GM18858 (cell line): ENCODE measurements at regions not wholly inside any gene's neighbourhood (a gene's known extent, or its start where the extent isn't known, plus 50 kb on each side); places are given as distances from the start of the nearest gene placed in this dataset.
"Not testable (repeated sequence)": the region's sequence is repeated elsewhere in the genome, so short reads cannot be mapped to it uniquely, and the experiment has no call there.

Experiments
- ATAC-seq: cut with Tn5 transposase; IDR thresholded peaks from one replicate; pipeline ENCODE4 v1.9.1; 2021; ENCODE audit not compliant: unreplicated experiment

DNA sequence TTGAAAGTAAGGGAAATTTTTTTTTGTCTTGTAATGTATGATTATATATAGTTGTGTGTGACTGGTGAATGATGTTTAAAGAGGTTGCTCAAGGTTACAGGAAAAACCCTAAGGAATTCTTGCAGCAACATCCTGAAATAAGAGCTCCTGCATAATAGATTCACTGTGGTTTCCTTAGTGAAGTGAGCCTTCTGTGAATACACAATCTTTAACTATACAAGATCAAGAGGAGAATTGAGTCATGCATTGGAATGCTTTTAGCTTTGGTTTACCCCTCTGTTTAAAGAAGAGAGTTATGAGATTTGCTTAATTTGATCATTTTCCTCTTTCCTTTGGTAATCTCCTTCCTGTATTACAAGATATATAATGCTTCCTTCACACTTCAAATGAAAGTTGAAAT lies 141.6 kb upstream of the EYA4 start:
- ATAC-seq: no peak

DNA sequence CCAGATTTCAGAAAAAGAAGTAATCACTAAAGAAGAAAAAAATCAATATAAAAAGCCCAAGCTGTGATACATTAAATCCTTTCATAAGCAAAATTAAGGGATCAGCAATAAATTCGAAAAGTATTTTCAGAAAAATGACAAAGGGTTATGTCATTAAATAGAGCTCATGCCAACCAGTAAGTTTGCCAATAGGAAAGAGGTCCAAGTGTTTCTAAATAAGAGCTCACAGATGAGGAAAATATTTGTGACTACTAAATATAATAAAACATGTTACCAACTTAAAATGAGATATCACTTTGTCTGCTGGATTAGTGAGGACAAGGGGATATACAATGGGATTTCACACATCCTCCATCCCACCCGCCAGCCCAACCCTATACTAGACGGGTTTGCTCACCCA lies 140.3 kb upstream of the EYA4 start:
- no peak for ATAC-seq

DNA sequence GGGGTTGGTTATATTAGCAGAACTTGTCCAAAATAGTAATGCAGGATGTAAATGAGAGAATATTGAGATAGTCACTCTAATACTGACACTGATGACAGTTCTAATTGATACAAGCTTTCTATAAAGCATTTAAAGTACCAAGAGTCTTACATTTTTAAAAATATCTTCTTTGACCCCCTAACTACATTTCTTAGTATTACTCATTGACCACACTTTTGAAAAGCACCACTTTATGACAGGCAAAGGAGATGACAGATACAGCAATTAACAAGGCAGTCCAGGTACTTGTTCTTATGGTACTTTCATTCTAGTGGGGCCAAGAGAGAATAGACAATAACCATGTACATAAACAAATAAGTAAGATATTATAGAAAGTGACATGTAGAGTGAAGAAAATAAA lies 139.4 kb upstream of the EYA4 start:
- ATAC-seq: no peak

DNA sequence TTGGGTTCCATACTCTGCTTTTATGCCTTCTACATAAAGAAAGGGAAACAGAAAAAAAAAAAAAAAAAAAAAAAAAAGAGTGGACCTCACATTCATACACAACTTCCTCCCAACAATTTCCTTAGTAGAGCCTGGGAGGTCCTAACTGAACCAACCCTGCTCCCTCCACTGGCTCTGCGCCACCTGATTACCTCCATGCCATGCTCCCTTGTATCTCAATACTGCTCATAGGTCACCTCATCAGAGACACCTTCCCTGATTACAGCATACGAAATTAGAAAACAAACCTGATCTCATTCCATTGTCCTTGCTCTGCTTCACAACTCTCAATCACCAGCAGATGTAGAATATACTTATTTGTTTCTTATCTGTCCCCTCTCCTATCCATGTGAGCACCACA lies 134.2 kb upstream of the EYA4 start:
- ATAC-seq: no peak

GRCh38 chr6:133108419-133108818 lies 132.7 kb upstream of the EYA4 start:
- no peak for ATAC-seq

GRCh38 chr6:133114973-133115372 lies 126.2 kb upstream of the EYA4 start:
- no peak for ATAC-seq

DNA sequence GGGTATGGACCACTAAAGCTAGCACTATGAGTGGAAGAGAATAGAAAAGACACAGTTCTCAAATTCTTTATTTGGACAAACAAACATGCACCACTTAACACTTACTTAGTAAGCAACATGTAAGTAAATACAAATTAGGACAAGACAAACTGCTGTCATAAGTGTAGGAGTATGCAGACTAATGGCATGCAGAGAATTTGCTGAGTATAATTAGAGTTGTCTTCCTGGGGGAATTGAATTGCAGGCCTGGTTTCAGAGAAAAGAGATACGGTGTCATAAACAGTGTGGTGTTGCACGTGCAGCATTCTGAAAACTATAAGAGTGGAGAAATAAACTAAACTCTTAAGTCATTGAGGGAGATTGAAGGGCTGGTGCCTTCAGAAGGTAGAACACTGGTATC lies 125.2 kb upstream of the EYA4 start:
- ATAC-seq: no peak

DNA sequence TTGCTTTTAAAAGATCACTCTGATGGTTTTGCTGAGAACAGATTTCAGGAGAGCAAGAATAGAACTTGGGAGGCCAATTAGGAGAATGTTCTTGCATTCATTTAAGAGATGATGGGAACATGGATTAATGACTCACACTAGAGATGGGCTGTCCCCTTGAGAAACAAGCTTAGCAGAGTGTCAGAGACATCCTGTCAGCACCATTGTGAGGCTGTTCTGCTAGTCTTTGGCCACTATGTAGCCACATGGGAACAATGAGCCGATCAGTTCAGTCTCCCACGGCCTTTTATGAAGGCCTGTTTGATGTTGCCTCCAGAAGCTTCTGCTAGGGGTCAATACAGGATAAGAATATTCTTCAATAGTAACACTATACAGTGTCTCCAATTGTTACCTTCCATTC lies 113.0 kb upstream of the EYA4 start:
- no peak for ATAC-seq

GRCh38 chr6:133129556-133129955 lies 111.6 kb upstream of the EYA4 start:
- no peak for ATAC-seq

DNA sequence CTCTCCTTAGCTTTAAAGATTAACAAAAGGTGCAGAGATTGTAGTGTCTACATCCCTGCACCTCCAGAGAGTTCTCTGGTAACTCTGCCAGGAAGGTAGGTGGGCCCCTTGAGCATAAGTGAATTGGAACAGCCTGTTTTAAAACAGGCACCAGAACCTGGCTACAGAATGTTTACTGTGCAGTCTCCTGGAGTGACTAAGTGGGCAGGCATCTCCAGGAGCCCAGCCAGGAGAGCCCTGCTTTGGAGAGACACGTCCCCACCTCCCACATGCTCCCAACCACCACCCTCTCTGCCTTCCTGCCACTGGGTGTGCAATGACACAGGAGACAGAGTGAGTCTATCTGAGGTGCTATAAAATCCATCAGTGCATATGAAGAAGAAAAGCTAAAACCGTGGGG lies 110.3 kb upstream of the EYA4 start:
- ATAC-seq: no peak

DNA sequence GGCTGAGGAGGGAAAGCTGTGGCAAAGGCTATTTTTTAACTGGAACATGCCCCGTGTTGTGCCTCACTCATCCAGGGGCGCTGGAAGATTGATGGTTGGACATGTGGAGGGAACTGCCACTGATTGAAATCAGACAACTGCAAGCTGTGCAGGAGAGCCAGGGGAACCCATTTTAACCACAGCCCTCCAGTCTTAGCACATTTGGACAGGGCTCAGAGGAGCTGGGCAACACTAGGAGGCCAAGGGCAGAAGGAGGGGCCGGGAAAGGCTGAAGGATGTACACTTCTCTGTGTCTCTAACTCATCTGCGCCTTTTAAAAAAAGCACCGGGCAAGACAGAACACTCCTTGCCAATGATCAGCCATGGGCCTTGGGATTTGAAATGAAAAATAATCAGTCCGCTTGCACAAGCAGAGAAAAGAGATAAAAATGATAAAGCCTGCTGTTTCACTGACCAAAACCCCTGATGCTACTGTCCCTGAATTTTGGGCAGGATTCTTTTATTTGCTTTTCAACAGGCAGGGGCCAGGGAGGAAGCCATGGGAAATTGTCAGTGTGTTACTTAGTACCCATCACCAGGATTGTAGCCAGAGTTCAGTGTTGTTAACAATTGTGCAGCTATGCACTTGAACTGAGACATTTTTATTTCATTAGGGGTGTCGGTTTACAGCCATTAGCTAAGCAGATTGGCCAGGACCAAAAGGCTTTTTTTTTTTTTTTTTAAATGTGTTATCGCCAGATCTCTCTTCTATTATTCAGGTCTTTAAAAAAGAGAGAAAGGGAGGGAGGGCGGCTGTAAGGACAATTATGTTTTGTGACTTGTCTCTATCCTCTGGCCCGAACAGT lies 109.3 kb upstream of the EYA4 start:
- ATAC-seq: no peak

- no peak for ATAC-seq
Measured at GRCh38 chr6:133132466-133132971, 108.6 kb upstream of the EYA4 start.

- ATAC-seq: no peak
Measured at GRCh38 chr6:133136177-133136880, 104.8 kb upstream of the EYA4 start.

DNA sequence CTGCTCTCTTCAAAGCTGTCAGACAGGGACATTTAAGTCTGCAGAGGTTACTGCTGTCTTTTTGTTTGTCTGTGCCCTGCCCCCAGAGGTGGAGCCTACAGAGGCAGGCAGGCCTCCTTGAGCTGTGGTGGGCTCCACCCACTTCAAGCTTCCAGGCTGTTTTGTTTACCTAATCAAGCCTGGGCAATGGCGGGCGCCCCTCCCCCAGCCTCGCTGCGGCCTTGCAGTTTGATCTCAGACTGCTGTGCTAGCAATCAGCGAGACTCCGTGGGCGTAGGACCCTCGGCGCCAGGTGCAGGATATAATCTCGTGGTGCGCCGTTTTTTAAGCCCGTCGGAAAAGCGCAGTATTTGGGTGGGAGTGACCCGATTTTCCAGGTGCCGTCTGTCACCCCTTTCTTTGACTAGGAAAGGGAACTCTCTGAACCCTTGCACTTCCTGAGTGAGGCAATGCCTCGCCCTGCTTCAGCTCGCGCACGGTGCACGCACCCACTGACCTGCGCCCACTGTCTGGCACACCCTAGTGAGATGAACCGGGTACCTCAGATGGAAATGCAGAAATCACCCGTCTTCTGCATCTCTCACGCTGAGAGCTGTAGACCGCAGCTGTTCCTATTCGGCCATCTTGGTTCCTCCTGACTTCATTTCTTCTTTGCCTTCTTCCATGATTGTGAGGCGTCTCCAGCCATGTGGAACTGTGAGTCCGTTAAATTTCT lies 93.5 kb upstream of the EYA4 start:
- ATAC-seq: not testable (repeated sequence)

DNA sequence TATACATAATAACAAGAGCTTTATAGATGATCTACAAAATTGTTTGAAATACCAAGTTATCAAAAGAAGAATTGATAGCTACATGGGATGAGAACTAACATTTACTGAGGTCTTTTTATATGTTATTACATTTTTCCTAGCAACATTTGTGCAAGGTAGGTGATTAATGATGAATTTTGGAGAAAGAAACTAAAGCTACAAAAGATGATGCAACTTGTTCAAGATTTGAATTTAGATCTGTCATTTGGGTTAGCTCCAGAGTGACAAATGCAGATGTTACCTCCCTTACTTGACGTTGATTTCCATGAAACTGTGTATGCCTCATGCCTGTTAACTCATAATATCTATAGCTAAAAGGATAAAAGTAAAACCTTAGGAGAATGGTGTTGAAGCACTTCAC lies 84.5 kb upstream of the EYA4 start:
- no peak for ATAC-seq

DNA sequence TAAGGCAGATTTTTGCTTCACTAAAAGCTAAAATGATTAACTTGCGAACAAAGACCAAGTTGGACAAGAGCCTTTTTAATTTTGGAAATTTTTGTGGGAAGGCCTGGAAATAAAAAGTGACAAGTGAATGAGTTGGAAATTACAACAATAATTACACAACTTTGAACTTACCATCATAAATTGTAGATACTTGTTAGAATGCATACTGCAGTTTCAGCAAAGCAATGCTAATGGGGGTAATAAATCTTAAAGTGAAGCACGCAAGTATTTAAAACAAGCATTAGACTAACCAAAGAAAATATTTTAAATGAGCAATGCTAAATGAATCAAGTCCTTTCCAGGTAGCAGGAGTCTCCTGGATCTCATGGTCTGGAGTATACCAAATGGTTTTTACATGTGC lies 83.2 kb upstream of the EYA4 start:
- ATAC-seq: no peak

DNA sequence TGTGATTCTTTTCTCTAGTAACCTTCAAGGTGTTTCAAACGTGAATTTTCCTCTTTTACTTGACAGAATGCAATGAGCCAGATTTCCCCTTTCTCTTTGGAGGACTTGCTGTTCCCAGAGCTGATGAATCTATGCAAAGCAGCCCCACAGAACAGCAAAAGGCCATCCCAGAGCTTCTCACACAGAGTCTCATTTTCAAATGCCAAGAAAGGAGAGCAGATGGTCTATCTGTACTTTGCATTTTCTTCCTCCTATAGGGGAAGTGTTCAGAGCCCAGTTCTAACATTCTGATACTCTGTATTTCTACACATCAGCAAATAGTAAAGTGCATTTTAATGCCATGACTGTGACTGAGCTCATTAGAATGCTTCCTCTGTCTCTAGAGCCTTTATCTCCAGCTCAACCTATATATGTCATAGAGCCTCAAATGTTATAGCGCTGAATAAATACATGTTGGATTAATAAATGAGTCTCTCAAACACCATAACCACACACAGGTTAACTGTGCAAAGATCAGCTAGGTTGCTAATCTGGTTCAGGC lies 81.8 kb upstream of the EYA4 start:
- no peak for ATAC-seq

DNA sequence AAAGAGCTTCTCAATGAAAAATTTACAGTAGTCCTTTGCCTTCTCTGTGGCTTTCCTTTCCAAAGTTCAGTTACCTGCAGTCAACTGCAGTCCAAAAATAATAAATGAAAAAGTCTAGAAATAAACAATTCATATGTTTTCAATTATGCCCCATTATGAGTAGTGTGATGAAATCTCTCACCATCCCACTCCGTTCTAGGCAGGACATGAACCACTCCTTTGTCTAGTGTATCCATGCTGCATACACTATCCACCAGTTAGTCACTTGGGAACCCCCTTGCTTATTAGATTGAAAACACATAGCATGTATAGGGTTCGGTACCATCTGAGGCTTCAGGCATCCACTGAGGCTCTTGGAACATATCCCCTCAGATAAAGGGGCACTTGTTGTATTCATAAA lies 80.6 kb upstream of the EYA4 start:
- ATAC-seq: no peak

DNA sequence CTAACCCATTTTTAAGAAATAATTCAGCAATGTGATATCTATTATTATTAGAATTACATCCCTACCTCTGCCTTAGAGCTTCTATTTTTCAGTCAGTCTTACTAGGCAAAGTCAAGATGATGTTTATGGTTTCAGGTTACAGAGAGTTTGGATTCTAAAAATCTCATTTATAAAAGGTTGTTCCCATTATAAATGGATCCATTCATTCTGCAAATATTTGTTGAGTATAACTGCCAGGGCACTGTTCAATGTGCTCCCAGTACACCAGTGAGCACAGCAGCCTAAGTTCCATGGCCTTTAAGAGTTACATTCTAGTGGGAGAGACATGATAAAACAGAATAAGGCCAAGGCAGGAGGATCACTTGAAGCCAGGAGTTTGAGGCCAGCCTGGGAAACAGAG lies 75.9 kb upstream of the EYA4 start:
- ATAC-seq: no peak

DNA sequence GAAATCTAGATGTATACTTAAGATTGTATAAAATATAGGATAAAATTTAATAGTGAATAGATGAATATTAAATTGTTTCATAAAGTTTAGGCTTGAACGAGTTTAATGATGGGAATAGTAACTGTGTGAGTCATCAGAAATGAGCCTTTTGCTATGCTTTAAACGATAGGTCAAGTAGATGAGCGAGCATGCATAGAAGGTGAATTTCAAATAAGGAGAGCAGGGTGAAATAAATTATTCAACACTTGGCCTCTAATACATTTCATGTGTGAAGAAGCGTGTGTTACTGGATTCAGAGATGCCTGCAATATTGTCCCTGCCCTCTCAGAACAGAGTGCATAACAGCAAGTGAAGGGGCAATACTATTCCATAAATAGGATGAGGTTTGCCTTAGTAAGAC lies 74.4 kb upstream of the EYA4 start:
- ATAC-seq: no peak

DNA sequence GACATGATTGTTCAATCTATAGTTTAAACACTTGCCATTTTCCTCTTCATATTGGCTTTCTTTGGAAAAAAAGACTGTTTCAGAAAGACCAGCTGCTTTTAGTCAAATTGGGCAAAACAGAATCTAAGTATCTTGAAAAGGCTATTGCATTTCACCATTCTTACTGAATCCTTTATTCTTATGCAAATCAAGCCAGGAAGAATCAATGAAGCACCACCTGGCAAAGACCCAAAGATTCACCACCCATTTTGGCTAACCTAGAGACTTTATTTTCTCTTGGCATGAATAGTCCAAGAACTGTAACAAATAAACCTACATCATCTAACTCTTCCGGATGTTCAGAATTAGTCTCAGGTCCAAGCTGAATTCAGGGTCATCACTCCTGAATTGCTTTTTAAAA lies 71.3 kb upstream of the EYA4 start:
- no peak for ATAC-seq

DNA sequence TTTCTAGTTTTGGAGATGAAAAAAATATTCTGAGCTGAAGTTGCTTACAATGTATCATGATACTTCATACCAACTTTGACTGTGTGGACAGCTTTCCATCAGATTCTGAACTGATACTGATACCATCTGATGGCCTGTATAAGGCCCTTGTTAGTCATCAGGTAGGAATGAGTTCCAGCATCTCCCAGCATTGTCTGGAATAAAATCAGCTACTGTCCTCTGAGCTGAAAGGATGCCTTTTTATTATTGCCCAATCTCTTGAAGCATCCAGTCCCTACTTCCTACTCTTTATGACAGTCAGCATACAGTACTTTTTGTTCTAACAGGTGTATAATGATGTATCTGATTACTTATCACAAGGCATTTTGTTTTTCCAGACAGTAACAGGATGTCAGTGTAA lies 70.6 kb upstream of the EYA4 start:
- ATAC-seq: no peak
